GM21717 (cell line): ENCODE measurements at regions not wholly inside any gene's neighbourhood (a gene's known extent, or its start where the extent isn't known, plus 50 kb on each side); places are given as distances from the start of the nearest gene placed in this dataset.

ENCODE experiments used
- ATAC-seq: cut with Tn5 transposase; IDR thresholded peaks from one replicate; pipeline ENCODE4 v1.9.1; 2021; ENCODE audit warnings: mild to moderate bottlenecking, moderate library complexity; ENCODE audit not compliant: unreplicated experiment

- no peak for ATAC-seq
Measured at GRCh38 chr10:2951235-2951835, 116.0 kb upstream of the PFKP start.

- ATAC-seq: no peak
Measured at GRCh38 chr10:2950546-2950945, 116.8 kb upstream of the PFKP start.

- peak; percentile 55 for ATAC-seq
Measured at GRCh38 chr10:2949948-2950354, 117.4 kb upstream of the PFKP start.

DNA sequence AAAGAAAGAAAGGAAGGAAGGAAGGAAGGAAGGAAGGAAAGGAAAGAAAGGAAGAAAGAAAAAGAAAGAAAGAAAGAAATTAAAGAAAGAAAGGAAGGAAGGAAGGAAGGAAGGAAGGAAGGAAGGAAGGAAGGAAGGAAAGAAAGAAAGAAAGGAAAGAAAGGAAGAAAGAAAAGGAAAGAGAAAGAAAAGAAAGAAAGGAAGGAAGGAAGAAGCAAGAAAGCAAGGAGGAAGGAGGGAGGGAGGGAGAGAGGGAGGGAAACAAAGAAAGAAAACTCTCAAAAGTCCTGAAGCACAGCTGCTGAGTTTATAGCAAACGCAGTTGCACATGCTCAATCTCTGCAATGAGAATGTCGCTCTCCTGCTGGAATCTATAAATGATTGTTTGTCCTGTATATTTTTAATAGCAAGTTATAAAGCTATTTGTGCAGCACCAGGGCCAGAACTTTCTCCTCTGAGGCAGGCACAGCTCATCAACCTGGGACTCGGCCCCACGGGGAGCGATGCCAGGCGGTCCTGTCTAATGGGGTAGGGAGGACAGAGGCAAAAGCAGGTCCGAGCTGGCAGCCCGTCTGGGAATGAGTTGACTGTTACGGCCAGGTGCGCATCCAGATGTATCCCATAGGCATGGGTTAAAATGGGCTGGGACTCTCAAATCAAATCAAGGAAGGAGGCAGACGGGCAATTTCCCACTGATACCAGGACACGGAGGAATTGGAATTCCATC is 118.0 kb upstream of the PFKP start:
- no peak for ATAC-seq

- peak; percentile 65 for ATAC-seq
Measured at GRCh38 chr10:2948127-2948854, 119.1 kb upstream of the PFKP start.

GRCh38 chr10:2944788-2945187 is 122.6 kb upstream of the PFKP start:
- ATAC-seq: no peak

DNA sequence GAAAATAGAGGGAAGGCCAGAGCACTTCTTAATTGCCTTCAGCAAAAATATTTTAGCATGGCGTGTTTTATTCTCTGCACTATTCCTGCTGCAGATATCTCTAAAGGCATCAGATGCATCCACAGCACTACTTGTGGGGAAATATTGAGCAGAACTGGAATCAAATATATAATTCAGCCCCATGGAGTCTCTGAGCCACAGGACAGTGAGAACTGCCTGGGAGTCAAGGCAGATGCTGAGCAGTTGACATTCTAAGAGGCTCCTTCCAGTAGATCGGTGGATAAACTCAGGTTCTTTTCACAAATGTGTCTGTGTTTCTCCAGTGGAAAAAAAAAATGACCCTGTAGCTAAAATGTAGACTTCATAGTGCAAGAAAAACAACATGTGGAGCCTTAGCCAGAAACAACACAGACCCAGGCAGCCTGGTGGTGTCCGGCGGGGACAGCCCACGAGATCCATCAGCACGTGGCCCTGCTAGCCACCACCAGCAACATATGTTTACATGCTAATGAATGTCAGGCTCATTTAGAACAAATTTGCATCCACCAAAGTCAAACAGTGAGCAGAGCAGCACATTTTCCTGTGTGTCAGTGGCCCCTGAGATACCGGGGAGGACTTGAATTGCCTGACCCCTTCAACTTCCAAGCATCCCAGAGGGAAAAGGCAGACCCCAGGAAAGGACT is 123.3 kb upstream of the PFKP start:
- no peak for ATAC-seq

DNA sequence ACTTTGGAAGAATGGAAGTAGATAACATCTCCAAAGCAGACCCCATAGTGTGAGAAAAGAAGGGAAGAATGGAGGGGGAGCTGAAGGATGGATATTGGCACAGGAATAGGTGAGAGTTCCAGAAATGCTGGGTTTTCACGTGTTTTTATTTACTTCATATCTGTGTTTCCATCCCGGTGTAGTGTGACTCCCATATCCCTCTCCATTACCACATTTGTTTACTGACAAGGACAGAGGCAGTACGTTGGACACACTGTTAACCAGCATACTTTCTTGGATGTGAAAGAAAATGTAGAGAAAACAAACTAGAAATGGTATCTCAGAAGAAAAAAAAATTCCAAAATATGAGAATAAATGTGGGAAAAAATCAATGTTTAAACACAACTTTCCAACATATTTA is 124.4 kb upstream of the PFKP start:
- no peak for ATAC-seq

DNA sequence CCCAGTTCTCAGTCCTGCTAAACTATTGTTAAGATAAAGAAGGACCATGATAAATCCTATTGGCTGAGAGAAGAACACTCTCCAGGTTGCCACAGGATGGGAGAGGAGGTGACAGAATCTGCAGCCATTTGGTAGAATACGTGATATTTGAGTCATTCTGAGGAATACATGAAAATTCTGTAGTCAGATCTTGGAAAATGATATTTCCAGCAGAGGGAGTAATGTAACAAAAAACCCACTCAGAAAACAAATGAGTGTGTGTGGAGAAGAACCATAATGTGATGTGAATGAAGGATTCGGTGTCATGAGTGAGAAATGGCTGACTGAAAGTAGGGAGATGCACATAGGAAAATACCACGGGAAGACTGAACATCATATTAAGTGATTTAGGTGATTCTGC is 128.5 kb upstream of the PFKP start:
- no peak for ATAC-seq

DNA sequence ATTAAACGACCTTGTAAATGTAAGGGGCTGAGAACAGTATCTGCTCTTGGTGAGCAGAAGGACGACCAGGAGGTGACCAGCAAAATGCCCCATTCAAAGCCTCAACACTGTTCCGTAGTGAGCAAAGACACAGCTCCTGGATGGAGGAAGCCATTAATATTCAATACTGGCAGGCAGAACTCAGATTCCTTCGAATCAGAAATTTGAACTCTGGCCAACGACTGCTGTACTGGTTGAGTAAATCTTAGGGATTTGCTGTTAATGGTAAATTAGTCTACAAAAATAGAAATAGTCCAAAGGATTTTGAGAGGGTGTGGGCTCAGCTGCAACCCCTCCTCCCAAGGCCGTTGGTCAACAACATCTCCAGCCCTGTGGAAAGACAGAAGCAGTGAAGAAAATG is 130.5 kb upstream of the PFKP start:
- no peak for ATAC-seq

DNA sequence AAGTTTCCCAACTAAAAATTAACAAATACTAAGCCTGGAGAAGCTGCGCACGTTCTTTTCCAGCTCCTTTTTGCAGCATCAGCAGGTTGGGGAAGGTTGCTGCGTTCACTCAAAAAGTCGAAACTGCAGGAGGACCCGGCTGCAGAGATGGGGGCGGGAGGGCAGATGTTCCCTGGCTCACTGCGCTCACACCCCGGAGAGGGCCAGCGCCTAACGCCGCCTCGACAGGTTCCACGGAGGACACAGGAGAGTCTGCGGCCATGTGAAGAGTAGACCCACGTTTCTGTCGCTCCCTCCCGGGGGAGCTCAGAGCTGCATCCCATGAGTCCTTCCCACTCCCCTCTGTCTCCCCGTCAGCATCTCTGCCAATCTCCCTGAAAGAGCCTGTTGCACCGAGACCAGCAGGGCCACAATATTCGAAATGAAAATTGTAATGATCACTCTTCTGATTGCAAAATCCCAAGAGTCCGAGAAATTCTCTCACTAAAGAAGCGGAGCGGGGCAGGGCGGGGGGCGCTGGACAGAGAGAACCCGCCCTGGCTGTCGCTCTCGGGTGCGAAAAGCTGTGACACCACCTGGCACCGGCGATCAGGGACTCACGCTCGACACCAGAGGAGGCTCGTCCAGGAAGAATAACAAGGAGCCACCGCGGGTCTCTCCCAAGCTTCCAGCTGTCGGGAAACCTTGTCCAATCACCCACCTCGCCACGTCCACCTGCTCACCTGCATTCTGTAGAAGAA is 131.5 kb upstream of the PFKP start:
- no peak for ATAC-seq

GRCh38 chr10:2933924-2934323 is 133.4 kb upstream of the PFKP start:
- no peak for ATAC-seq

GRCh38 chr10:2933519-2933918 is 133.8 kb upstream of the PFKP start:
- no peak for ATAC-seq

- ATAC-seq: no peak
Measured at GRCh38 chr10:2933071-2933470, 134.3 kb upstream of the PFKP start.

- ATAC-seq: no peak
Measured at GRCh38 chr10:2929480-2930258, 137.7 kb upstream of the PFKP start.

DNA sequence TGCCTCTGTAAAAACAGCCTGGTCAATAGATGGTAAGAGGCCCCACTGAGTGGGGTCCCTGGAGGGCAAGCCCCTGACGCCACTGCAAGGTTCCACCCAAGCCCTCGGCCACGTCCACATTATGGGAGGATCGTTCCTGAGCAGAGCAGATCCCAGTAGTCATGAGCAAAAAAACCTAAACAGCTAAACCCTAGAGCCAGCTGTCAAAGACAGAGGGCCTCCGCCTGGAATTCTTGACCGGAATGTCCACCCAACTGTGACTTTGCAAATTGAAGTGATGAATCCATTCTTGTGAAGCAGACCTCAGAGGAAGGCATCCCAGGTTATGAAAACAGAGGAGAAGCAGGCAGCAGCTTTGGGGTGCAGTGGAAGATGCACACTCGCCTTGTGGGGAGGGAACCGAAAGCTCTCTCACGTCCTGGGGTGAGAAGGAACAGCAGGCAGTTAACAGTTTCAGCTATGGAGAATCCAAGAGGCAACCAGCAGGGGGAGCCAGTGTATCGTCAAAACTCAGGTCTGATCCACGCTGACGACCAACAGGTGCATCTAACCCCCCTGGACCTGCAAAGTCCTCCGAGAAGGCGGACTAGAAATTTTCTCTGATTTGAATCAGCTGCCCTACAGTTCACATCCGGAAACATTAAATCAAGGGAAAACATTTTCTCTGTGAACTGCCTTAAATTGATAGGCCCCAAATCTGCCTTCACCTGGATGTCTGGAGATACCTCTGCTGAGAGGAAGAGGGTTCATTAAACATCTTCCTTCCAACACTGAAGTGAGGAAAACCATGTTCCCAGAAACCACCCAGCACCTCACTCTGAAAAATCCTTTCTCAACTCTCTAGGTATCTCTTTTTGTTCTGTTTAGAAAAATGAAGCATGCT is 139.1 kb upstream of the PFKP start:
- ATAC-seq: peak; percentile 80

- no peak for ATAC-seq
Measured at GRCh38 chr10:2926918-2927660, 140.3 kb upstream of the PFKP start.

- ATAC-seq: no peak
Measured at GRCh38 chr10:2925631-2926030, 141.7 kb upstream of the PFKP start.
